ENCODE measurements at regions not wholly inside any gene's neighbourhood (a gene's known extent, or its start where the extent isn't known, plus 50 kb on each side); places are given as distances from the start of the nearest gene placed in this dataset.
"Not testable (repeated sequence)": the region's sequence is repeated elsewhere in the genome, so short reads cannot be mapped to it uniquely, and the experiment has no call there.

- DNase-seq: no peak
Measured at GRCh38 chr4:162938738-162939485, 227.8 kb downstream of the NAF1 start.

GRCh38 chr4:162935214-162935613 lies 231.5 kb downstream of the NAF1 start:
- no peak for DNase-seq

- no peak for DNase-seq
Measured at GRCh38 chr4:162931286-162931685, 235.4 kb downstream of the NAF1 start.

- no peak for DNase-seq
Measured at GRCh38 chr4:162921178-162921785, 245.4 kb downstream of the NAF1 start.

GRCh38 chr4:162920649-162921048 lies 246.0 kb downstream of the NAF1 start:
- DNase-seq: no peak

GRCh38 chr4:162912482-162912881 lies 254.2 kb downstream of the NAF1 start:
- DNase-seq: no peak

GRCh38 chr4:162911349-162911748 lies 255.3 kb downstream of the NAF1 start:
- no peak for DNase-seq

- no peak for DNase-seq
Measured at GRCh38 chr4:162909952-162910351, 256.7 kb downstream of the NAF1 start.

GRCh38 chr4:162894387-162894786 lies 272.3 kb downstream of the NAF1 start:
- DNase-seq: no peak

- no peak for DNase-seq
Measured at GRCh38 chr4:162891788-162892707, 274.6 kb downstream of the NAF1 start.

- DNase-seq: no peak
Measured at GRCh38 chr4:162878096-162878495, 288.6 kb downstream of the NAF1 start.

- DNase-seq: no peak
Measured at GRCh38 chr4:162874748-162875147, 291.9 kb downstream of the NAF1 start.

GRCh38 chr4:162871990-162872389 lies 294.7 kb downstream of the NAF1 start:
- DNase-seq: no peak

GRCh38 chr4:162869157-162869556 lies 297.5 kb downstream of the NAF1 start:
- no peak for DNase-seq

GRCh38 chr4:162866565-162866964 lies 300.1 kb downstream of the NAF1 start:
- no peak for DNase-seq

GRCh38 chr4:162865102-162865501 lies 301.6 kb downstream of the NAF1 start:
- no peak for DNase-seq

- DNase-seq: no peak
Measured at GRCh38 chr4:162853788-162854187, 312.9 kb downstream of the NAF1 start.

GRCh38 chr4:162852642-162853041 lies 314.0 kb downstream of the NAF1 start:
- no peak for DNase-seq

- DNase-seq: not testable (repeated sequence)
Measured at GRCh38 chr4:162851241-162851758, 315.4 kb downstream of the NAF1 start.

GRCh38 chr4:162849937-162850336 lies 316.8 kb downstream of the NAF1 start:
- DNase-seq: no peak

GRCh38 chr4:162847945-162848549 lies 318.6 kb downstream of the NAF1 start:
- DNase-seq: no peak

GRCh38 chr4:162841753-162842152 lies 324.9 kb downstream of the NAF1 start:
- DNase-seq: no peak

- DNase-seq: no peak
Measured at GRCh38 chr4:162839814-162840213, 326.9 kb downstream of the NAF1 start.
